Epithelial cell of esophagus (primary cell): ENCODE measurements at regions not wholly inside any gene's neighbourhood (a gene's known extent, or its start where the extent isn't known, plus 50 kb on each side); places are given as distances from the start of the nearest gene placed in this dataset.
"Not testable (repeated sequence)": the region's sequence is repeated elsewhere in the genome, so short reads cannot be mapped to it uniquely, and the experiment has no call there.

Source experiments
- DNase-seq: peaks from one replicate; pipeline ENCODE4 v3.0.0; 2010; ENCODE audit warnings: low read depth
- H3K4me3 ChIP-seq: 2 replicates; pipeline ENCODE4 v1.5.1; 2011; ENCODE audit warnings: mild to moderate bottlenecking, low read length, control low read depth
- TF ChIP-seq, protein P1 (sequence below): IDR thresholded peaks from 2 replicates; pipeline ENCODE4 v1.5.1; 2011; ENCODE audit warnings: low read depth, mild to moderate bottlenecking, low read length, control low read depth, inconsistent platforms; ENCODE audit not compliant: insufficient read depth; ENCODE audit errors: missing control alignments

DNA sequence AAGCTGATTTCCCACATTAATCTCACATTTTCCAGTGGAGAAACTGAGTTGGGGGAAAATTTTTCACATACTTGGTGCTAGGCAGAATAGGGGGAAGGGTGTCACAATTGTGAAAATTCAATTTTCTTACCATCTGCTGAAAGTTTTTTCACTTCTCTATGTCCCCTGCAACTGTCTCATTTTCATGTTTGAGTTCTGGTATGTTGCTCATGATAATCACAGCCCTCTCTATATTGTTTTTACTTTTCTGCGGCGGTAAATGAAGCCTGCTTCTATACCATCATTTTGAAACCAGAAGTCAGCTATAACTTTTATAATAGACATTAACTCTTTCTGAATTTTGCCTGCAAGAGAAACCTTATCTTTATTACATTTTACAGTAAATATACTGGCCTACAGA lies 1664.5 kb downstream of the EFNA5 start:
- no peak overlapping the region for H3K4me3 ChIP-seq
- TF ChIP-seq, protein P1, sequence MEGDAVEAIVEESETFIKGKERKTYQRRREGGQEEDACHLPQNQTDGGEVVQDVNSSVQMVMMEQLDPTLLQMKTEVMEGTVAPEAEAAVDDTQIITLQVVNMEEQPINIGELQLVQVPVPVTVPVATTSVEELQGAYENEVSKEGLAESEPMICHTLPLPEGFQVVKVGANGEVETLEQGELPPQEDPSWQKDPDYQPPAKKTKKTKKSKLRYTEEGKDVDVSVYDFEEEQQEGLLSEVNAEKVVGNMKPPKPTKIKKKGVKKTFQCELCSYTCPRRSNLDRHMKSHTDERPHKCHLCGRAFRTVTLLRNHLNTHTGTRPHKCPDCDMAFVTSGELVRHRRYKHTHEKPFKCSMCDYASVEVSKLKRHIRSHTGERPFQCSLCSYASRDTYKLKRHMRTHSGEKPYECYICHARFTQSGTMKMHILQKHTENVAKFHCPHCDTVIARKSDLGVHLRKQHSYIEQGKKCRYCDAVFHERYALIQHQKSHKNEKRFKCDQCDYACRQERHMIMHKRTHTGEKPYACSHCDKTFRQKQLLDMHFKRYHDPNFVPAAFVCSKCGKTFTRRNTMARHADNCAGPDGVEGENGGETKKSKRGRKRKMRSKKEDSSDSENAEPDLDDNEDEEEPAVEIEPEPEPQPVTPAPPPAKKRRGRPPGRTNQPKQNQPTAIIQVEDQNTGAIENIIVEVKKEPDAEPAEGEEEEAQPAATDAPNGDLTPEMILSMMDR, result no peak
- no peak for DNase-seq

DNA sequence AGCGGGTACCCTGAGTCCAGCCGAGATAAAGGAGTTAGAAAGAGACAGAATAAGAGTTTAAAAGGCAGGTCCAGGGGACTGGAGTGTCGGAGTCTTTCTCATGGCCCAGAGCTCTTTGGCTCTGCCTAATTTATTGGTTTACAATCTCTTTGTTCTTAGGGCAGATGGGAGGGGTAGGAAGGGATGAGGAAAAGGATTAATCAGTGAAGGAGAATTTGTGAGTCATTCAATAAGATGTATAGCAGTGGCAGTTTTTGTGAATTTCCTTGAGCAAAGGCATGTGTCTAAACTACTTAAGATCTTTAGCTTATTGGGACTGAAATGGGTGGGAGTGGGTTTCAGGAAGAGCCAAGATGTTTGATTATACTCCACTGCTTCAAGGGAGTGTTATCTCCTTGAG lies 1671.7 kb downstream of the EFNA5 start:
- not testable (repeated sequence) for H3K4me3 ChIP-seq
- DNase-seq, result peak; percentile 29

DNA sequence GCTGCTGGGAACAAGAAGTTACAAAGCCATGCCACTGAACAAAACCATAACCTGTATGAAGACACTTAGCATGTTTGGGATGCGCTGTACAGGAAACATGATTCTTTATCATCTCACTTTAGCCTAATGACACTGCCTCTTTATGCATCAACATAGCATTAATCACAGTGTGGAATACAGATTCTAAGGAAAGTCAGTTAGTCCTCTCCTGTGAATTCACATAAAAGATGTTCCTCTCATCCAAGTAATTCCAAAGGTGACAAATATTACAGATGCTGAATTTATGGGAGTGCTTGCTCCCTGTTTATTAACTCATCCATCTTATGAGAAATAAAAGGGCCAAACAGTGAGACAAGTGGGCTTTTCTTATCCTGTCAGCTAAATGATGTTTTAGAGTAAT lies 1677.7 kb downstream of the EFNA5 start:
- TF ChIP-seq, protein P1, result no peak
- DNase-seq, result no peak
- H3K4me3 ChIP-seq, result no peak overlapping the region

DNA sequence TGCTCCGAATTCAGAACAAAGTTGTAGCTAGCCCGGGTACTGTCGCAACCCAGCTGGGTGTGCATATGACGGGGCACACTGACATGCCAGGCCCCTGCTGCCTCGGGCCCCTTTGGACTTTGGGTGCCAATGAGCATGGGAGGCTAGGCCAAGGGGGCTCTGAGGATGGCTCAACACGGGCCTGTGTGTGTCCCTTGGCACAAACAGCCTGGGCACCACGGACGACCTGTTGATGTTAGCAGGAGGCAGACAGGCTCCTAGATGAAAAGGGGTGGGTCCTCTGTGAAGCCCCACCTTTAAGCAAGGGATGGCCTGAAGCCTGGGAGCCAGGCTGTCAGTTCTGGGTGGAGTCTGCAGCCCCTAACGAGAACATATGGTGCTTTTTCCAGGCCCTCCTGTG lies 1688.2 kb downstream of the EFNA5 start:
- no peak overlapping the region for H3K4me3 ChIP-seq
- no peak for DNase-seq
- TF ChIP-seq, protein P1, result no peak

DNA sequence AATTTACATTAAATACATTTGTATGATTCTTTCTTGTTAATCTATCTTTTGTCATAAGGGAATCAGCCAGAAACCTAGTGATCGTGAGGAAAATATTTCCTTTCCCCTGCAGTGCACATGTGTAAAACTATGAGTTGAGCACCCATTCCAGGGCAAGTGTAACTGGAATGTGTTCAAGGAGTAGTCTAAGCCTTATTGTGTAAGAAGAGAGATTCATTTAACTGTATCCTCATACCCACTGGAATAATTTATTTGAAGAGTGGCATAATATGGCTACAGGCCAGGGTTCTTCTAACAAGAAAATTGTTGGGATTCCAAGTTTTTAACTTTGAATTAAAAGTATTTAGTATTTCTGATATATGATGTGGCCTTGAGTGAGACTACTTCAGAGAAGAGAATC lies 1692.7 kb downstream of the EFNA5 start:
- TF ChIP-seq, protein P1, result no peak

DNA sequence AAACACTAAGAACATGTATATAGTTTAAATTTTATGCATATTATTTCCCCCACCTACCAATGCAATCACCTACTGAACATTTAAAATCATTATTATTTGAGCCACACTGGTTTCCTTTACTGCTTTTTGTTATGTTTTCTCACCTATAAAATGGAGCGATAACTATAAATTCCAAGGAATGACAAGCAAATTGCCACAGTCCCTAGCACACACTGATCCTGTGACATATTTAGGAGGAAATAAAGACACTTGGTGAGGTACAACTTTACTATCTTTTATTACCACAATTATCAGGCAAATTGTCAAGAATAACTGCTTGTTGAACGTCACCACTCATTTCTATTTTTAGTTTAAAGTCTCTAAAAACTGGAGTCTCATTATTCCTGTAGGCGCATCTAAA lies 1693.6 kb downstream of the EFNA5 start:
- no peak for DNase-seq
- H3K4me3 ChIP-seq, result no peak overlapping the region
- TF ChIP-seq, protein P1, result no peak

More for the DNA sequence above, 1692.7 kb downstream of the EFNA5 start:
- no peak for DNase-seq
- no peak overlapping the region for H3K4me3 ChIP-seq

DNA sequence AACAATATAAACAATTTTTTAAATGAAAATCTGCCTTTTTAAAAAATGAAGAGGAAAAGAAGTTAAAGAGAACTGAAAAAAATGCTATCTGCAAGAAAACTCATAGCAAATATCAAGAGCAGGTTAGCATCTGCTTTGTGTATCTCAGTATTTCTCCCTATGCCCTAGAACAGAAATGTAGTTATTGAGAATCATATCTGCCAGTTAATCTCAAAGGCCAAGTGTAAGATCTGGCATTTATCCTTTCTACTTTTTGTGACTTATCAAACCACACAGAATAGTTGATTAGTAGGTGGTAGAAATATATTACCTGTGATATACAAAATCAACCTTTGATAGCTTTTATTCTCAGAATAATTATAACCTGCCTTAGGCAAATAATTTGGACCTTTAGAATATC lies 1699.8 kb downstream of the EFNA5 start:
- H3K4me3 ChIP-seq, result no peak overlapping the region
- DNase-seq, result no peak
- TF ChIP-seq, protein P1, result no peak

DNA sequence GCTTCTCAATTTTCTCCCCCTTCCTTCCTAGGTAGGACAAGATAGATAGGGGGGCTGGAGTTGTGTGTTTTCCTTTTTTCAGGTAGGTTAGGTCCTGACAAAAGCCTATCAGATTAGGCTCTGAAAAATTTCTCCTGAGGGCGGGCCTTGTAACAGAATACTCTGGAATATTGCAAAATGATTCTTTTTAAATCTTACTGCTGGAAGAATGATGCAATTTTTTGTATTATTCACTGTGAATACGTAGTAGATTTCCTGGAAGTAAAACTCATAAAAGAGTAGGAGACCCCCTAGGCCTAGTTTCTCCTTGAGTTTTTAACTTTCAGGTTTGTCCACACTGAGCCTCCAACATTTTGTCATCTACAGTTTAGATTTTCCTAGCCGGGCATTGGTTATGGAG lies 1701.8 kb downstream of the EFNA5 start:
- TF ChIP-seq, protein P1, result no peak
- H3K4me3 ChIP-seq, result no peak overlapping the region
- DNase-seq, result peak; percentile 31
